Retina (tissue), 1 donor: ENCODE measurements at regions not wholly inside any gene's neighbourhood (a gene's known extent, or its start where the extent isn't known, plus 50 kb on each side); places are given as distances from the start of the nearest gene placed in this dataset.
"Not testable (repeated sequence)": the region's sequence is repeated elsewhere in the genome, so short reads cannot be mapped to it uniquely, and the experiment has no call there.

Experiments used
- DNase-seq: peaks from one replicate; pipeline ENCODE4 v3.0.0-alpha.2; 2016

DNA sequence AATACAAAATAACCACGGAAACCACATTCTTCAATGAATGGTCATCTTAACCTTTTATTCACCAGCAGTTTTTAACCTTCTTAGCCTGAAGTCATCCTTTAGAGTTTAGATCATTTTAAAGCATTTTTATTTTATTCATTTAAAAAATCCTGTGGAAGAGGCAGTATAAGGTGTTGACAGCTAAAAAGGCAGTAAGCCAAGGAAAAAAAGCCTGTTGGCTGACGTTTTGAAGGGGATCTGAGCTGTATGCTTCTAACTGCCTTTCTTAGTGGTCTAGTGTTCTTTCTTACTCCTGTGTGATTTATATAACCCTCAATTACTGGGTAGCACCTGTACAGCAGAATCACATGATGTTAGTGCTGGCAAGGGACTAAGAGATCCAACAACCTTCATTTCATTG lies 438.3 kb upstream of the SEL1L start:
- DNase-seq, result no peak

GRCh38 chr14:81972601-81973000 lies 438.9 kb upstream of the SEL1L start:
- no peak for DNase-seq

DNA sequence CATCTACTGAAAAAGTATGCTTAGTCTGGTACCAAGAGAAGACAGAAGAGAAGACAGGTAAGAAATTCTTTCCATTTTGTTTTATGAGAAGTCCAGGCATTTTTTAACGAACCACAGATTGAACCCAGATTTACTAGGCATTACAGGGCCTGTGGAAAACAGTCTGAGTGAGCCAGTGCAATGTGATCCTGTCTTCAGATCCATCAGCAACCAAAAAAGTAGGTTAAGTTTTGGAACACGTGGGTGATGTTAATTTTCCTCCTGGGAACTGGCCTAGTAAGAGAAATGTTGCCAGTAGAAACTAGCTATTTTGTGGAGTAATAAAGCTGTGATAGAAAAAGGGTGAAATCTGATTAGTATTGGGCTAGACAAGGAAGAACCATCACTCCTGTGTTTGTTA lies 440.9 kb upstream of the SEL1L start:
- no peak for DNase-seq

DNA sequence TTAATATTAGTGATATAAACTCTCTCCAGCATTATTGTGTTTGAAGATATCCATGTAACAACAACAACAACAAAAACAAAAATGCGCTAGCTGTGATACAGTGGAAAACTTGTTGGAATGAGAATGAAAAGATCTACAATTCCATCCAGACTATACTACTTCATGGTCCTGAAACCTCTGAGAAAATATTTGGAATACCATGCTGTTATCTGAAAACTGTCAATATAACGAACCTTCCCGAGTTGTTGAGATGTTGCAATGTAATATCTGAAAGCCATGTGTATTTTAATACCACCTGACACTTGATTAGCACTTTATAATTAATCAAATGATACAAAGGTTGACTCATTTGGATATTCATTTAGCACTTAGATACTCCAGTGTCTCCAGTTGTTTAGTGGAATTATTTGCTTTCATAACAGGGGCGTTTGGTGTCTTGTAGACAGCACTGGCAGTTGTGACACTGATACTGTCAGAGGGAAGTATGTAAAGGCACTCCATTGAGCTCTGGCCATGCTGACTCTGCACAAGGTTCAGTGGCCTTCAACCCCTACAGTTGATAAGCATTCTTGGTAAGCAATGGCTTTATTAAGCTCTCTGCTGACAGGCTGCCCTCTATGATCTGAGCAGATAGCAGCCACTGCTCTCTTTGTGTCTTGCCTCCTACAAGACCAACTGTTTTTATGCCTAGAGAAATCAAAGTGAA lies 447.1 kb upstream of the SEL1L start:
- peak; percentile 23 for DNase-seq

DNA sequence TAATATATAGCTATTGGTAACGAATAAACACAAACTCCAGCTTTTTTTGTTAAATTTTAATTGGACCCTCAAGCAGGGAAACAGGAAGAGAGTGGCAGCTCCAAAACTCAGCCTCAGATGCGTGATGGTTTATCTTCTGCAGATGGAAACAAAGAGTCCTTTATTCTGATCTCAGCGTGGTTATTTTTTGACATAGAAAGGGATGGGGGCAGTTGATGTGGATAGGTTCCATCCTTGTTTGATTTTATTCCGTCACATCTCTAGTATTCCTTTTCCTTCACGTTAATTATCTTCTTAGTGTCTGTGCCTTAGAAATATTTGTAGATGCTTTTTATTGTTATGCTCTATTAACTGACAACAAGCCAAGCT lies 447.6 kb upstream of the SEL1L start:
- DNase-seq, result peak; percentile 29

DNA sequence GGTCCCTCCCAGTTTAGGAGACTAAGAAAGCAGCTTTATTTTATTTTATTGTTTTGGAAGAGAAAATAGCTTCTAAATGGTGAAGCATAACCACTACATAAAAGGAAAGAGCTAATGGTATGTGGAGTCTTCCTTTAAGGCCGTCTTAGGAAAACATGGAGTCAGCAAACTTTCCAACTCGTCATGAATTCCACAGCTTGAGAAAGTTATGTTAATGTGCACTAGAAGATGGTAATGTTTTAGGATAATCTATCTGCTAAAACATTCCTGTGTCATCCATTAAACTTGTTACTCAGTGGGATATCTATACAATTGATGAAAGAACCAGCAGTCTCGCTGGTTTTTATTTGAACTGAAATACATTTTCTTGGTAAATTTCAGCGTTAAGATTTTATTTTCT lies 448.4 kb upstream of the SEL1L start:
- no peak for DNase-seq

DNA sequence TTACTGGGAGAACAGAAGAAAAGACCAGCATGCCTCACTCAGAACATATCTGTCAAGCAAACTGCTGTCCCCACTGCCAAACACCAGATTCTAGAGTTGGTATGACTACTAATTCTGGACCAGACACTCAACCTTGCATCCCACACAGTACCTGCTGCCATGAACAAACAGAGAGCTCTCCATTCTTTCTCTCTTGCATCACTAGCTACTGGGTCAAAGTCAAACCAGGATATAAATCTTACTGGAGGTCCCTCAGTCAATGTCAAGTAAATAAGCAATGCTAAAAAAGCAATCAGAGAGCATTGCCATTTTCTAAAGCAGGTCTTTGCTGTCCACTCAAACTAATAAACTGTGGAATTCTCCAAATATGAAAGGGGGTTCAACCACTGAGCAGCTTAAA lies 452.4 kb upstream of the SEL1L start:
- DNase-seq, result no peak

- DNase-seq, result no peak
Observed at GRCh38 chr14:81989211-81989610, 455.6 kb upstream of the SEL1L start.

DNA sequence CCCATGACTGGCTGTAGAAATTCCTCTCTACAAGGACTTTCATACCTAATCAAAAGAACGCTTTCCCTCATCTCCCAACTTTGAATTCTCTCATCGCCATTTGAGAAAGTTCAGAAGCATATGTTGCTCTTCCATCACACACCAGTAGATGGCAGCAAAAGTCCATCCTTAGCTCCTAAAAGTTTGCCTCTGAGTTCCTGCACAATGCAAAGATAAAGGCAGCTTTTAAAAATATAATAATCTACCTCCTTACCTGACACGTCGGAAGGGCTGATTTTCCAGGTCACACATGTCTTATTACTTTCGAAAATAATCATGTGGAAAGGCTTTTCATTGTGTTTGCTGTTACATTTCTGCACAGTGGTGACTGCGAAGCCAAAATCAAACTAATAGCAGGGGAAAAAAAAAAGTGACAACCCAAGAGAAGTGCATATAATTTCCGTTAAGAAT lies 456.7 kb upstream of the SEL1L start:
- peak; percentile 76 for DNase-seq

DNA sequence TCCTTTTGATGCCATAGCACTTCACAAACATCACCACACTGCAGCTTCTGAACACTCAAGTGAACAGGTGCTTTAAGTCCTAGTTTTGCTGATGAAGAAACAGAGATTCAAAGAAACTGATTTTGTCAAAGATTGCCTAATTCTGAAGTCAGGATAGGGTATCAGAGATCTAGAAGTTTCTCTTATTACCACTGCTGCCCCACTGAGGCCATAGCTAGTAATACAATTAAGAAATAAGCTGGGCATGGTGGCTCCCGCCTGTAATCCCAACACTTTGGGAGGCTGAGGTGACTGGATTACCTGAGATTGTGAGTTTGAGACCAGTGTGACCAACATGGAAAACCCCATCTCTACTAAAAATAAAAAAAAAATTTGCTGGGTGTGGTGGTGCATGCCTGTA lies 458.3 kb upstream of the SEL1L start:
- DNase-seq, result no peak

- no peak for DNase-seq
Observed at GRCh38 chr14:81993432-81993831, 459.8 kb upstream of the SEL1L start.

GRCh38 chr14:82003426-82003825 lies 469.8 kb upstream of the SEL1L start:
- no peak for DNase-seq

DNA sequence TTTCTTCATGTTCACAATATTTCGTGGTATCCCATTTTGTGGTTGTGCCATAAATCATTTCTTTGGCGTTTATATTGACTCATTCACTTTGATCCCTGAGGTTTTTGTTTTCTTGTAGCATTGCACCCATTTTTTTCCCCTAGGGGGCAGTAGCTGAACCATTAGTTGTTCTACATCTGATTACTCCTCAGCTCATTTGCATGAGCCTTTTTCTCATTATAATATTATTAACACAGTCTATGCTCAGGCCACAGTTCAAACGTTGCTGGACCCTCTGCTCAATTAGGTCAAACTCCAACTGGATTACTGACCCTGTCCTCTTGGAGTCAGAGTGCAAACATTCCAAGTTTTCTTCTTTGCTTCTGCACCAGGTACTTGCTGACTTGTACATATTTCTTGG lies 475.4 kb upstream of the SEL1L start:
- no peak for DNase-seq

- no peak for DNase-seq
Observed at GRCh38 chr14:82009993-82010392, 476.3 kb upstream of the SEL1L start.

GRCh38 chr14:82011460-82011859 lies 477.8 kb upstream of the SEL1L start:
- no peak for DNase-seq

DNA sequence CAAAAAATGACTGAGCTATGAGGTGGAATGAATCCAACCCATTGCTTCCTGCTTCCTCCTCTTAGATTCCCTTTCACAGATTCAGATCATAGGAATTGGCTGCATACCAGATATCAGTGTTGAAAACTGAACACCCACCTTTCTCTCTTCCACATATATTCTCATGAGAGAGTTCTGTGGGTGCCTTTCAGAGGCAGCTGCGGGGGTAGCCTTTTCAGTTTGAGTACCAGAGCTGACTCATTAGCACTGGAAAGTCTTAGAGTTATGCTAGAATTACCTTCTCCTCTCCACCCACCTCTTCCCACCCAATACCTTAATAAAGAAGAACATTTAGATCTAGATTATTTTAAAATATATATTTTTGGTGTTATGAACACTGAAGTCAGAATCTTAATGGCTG lies 495.4 kb upstream of the SEL1L start:
- no peak for DNase-seq

- no peak for DNase-seq
Observed at GRCh38 chr14:82035397-82035796, 501.7 kb upstream of the SEL1L start.

DNA sequence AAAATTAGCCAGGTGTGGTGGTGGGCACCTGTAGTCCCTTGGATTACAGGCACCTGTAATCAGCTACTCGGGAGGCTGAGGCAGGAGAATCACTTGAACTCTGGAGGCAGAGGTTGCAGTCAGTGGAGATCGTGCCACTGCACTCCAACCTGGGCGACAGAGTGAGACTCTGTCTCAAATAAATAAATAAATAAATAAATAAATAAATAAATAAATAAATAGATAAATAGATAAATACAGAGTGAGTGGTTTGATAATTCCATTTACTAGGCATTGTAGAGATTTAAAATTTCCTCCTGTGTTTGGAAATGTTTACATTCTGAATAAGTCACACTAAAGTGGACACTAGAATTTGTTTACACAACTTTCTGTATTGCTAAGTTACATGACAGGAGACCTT lies 504.4 kb upstream of the SEL1L start:
- DNase-seq, result not testable (repeated sequence)

DNA sequence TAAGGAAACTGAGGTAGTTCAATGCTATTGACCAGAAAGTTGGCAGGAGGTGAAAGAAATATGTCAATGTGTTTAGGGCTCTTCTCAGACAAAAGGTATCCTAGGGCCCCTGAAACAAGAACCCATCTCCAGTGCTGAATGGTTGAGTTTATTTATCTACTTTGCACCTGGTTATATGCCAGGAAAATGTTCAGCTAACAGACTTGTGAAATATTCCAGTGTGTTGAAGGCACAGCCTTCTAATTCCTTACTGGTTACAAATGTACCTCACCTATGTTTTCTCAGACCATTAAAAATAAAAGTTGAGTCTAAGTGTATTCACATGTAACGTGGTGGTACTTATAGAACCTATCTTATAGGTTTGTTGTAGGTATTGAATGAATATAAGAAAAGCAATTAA lies 511.7 kb upstream of the SEL1L start:
- DNase-seq, result no peak

DNA sequence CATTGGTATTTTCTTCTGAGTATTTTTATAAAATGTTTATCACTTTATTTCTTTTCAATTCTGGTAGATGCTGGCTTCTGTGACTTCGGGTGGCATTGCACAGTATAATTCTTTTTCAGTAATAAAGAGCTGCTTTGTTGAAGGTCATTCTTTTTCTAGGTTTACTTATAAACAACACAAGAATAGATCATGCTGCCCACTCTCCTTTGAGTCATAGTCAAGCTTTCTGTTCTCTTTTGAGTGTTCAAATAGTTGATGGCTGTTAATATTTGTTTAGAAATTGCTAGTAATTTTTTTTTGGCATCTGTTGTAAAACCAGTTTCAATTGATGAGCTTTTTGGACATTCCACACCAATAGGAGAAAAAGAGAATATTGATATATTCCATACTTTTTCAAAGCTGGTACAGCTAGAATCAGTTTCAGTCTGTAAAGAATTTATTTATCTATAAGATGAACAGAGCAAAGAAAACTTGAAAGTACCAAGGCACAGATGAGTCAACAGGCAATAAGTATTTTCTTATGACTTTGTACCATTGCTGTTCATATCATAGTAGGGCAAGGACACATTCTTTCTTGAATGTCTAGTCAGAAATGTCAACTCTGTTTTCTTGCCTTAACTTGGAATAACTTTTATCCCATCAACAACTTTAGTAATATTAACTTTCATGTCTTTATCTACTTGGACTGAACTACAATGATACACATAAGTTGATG lies 513.0 kb upstream of the SEL1L start:
- DNase-seq, result no peak

GRCh38 chr14:82047777-82048470 lies 514.3 kb upstream of the SEL1L start:
- DNase-seq, result no peak

DNA sequence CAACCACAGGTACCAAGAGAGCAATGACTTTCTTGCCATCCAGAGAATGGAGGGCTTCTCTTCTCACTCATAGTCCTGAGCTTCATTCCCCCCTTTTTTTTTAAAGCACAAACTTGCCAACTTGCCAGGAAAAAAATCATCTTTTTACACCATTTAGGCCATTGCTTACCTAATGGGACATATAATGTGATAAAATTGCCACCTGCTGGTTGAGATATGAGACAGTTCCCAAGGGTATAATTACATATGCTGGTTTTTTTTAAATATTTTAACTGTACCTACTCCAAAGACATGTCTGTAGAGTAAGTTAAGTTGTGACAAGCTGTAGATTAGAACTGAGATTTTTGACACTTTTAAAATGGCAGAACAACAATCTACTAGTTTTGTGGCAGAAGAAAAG lies 519.1 kb upstream of the SEL1L start:
- no peak for DNase-seq

DNA sequence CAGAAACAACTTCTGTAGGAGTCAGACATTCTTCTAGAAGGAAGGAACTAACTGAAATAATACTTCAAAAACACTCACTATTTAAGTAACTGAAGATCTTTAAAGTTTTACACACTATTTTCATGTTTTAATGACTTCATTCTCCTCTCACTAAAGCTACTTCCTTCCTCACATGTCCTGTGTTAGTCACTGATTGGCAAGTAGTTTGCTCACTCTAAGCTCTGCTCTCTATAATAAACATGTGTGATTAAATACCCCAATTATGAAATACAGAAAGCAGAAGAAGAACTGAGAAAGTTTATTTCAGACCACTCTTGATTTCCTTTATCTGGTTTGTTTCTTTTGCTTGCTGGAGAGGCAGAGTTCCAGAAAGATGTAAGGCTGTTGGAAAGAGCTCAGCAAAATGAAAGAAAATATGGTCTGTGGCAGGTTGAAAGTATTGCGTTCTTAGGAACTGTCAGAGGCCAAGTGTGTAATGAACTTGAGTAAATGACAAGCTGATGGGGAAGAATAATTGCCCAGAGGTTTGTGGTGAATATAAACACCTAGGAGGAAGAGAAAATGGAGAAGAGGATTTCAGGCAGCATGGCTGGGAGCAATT lies 522.0 kb upstream of the SEL1L start:
- DNase-seq, result no peak

- DNase-seq, result no peak
Observed at GRCh38 chr14:82060219-82060618, 526.6 kb upstream of the SEL1L start.
